Heart left ventricle (tissue), 16 donors: ENCODE measurements at regions not wholly inside any gene's neighbourhood (a gene's known extent, or its start where the extent isn't known, plus 50 kb on each side); places are given as distances from the start of the nearest gene placed in this dataset.

Experiments used
- ATAC-seq, 4 donors: fragments of 200-7000 bp; cut with Tn5 transposase; one replicate each; pipeline ENCODE4 v1.9.1; 2020 to 2022; ENCODE audit warnings: moderate library complexity in 4 of 4, mild to moderate bottlenecking in 3 of 4, moderate number of reproducible peaks in 1 of 4
- DNase-seq, 5 donors: peaks; one replicate each; pipeline ENCODE4 v3.0.0-alpha.2; 2020
- H3K27ac ChIP-seq, 12 donors: fragments of 200-600 bp; sonication (generic) in 4 of 12; one replicate each; pipeline versions ENCODE4 v1.5.0 to v1.8.0; 2016 to 2022; ENCODE audit warnings: mild to moderate bottlenecking in 2 of 12
- H3K27me3 ChIP-seq, 9 donors: fragments of 200-600 bp; sonication (generic) in 2 of 9; one replicate each; pipeline versions ENCODE4 v1.5.1 to v1.8.0; 2016 to 2022; ENCODE audit warnings: mild to moderate bottlenecking in 3 of 9
- H3K36me3 ChIP-seq, 9 donors: fragments of 200-600 bp; sonication (generic) in 2 of 9; one replicate each; pipeline versions ENCODE4 v1.5.0 to v1.8.0; 2018 to 2022; ENCODE audit warnings: mild to moderate bottlenecking in 2 of 9
- H3K4me1 ChIP-seq, 12 donors: fragments of 200-600 bp; sonication (generic) in 4 of 12; one replicate each; pipeline versions ENCODE4 v1.5.0 to v1.8.0; 2016 to 2022; ENCODE audit warnings: mild to moderate bottlenecking in 3 of 12
- H3K4me3 ChIP-seq, 12 donors: fragments of 200-600 bp; sonication (generic) in 4 of 12; one replicate each; pipeline versions ENCODE4 v1.5.0 to v1.8.0; 2017 to 2022; ENCODE audit warnings: mild to moderate bottlenecking in 9 of 12, moderate library complexity in 4 of 12
- H3K9me3 ChIP-seq, 12 donors: fragments of 200-600 bp; sonication (generic) in 4 of 12; one replicate each; pipeline versions ENCODE4 v1.5.0 to v1.8.0; 2016 to 2022; ENCODE audit warnings: mild to moderate bottlenecking in 1 of 12
- POLR2A ChIP-seq, 2 donors: fragments of 450-650 bp; IDR thresholded peaks; one replicate each; pipeline ENCODE4 v1.6.1; 2017; ENCODE audit warnings: antibody characterized with exemption in 2 of 2, mild to moderate bottlenecking in 2 of 2, moderate library complexity in 2 of 2
- WGBS, 4 donors: extraction: QIAGEN DNeasy Blood & Tissue Kit in 2 of 4; methylation state at CpG; one replicate each; pipeline versions ENCODE4 v1.1.5 to v1.1.7; 2013 to 2018; 5-methylcytosine and 5-hydroxymethylcytosine counted together
- intact Hi-C, 10 donors: fragments of 100-400 bp; cut with DNase I; formaldehyde crosslinking; loops; one replicate each; pipeline versions ENCODE4 v1.11.1 to v1.14.2; 2022
- TF ChIP-seq, protein P1 (sequence below), 12 donors: fragments of 200-600 bp; sonication (generic) in 4 of 12; IDR thresholded peaks; one replicate each; pipeline versions ENCODE4 v1.5.0 to v1.8.0; 2018 to 2022; ENCODE audit warnings: antibody characterized with exemption in 12 of 12, mild to moderate bottlenecking in 5 of 12
- donor health status: ischemic (EF 13 %, LVEDD 7.1; RV severe dilation, severe dysfunction).
- donor health status: healthy with polysubstance abuse.
- donor health status: DM: no; HTN: yes; CAD: no.
- donor health status: DM: no; HTN: no; CAD: no.
- donor health status: ischemic (EF 25% LVEDD 6.9; RV normal size, moderate dysfunction).
- donor health status: ischemic (EF 25% LVEDD 5.7; RV mildly dilated, moderate dysfunction).
- donor health status: healthy.
- donor health status: DM: yes; HTN: yes; CAD: no.
- donor health status: ischemic (EF 35%, LVEDD 5.7; RV mildly dilated, moderate dysfunction).
- donor health status: nonischemic (EF 11% LVEDD 7.7; RV severe dilation, severe dysfunction).
- donor health status: DM: yes; HTN: yes; CAD: no.
- donor health status: PGD.
- donor health status: ischemic (EF 29% LVEDD 5.4; RV normal size, mild dysfunction).
- donor health status: nonischemic (EF 23%, LVEDD 6.1; RV moderate dilation, normal function).

DNA sequence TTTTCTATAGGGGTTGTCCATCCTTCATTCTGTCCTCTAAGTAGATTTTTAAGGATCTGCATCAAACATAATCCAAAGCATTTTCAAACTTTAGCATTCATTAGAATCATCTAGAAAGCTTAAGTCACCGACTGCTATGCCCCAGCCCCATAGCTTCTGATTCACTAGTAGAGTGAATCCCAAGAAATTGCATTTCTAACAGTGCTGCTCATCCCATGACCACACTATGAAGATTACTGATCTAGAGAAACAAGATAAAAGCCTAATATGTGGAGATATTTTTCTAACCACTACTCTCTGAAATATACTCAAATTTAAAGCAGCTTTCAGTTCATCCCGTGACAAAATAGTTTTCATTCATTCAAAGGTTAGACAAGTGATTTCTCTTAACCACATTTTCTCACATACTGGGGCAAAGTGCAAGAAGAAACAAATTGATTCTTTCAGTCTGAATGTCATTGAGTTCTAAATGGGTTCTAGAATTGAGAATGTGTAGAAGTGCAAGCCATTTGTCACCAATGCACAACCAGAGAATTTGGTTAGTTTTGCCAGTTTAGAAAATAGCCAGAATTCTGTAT lies 286.9 kb upstream of the CD180 start:
- H3K27ac ChIP-seq = no peak overlapping the region
- H3K9me3 ChIP-seq = no peaks in the 10 kb centered on the region
- intact Hi-C loops = no loop called here

DNA sequence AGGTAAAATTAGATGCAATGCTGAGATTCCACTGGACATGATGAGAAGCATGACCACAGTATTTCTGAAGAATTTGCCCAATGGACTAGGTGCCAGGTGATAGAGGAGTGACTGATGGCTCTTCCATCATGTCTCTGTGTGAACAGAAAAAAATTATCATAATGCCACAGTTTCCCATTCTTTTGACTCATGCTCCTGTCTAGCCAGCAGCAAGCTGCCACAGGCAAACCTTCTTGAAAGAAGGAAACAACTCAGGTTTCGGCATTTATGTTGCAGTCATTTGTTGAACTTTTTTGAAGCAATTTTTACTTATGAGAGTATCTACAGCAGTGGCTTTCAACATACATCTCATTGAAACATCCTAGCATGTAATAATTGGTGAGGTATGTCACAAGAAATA lies 284.8 kb upstream of the CD180 start:
- no peaks in the 10 kb centered on the region for H3K36me3 ChIP-seq
- intact Hi-C loops = no loop called here
- 93 to 100% (median 96%) methylated on average over 1 of the region's 1 CpG for WGBS, 4 donors
- no peak for ATAC-seq
- no peak overlapping the region for H3K4me3 ChIP-seq
- H3K4me1 ChIP-seq = no peaks in the 10 kb centered on the region
- H3K27me3 ChIP-seq = peaks cover 0 to 2% (median 0%) of the 10 kb centered on the region in 9 donors
- TF ChIP-seq, protein P1, sequence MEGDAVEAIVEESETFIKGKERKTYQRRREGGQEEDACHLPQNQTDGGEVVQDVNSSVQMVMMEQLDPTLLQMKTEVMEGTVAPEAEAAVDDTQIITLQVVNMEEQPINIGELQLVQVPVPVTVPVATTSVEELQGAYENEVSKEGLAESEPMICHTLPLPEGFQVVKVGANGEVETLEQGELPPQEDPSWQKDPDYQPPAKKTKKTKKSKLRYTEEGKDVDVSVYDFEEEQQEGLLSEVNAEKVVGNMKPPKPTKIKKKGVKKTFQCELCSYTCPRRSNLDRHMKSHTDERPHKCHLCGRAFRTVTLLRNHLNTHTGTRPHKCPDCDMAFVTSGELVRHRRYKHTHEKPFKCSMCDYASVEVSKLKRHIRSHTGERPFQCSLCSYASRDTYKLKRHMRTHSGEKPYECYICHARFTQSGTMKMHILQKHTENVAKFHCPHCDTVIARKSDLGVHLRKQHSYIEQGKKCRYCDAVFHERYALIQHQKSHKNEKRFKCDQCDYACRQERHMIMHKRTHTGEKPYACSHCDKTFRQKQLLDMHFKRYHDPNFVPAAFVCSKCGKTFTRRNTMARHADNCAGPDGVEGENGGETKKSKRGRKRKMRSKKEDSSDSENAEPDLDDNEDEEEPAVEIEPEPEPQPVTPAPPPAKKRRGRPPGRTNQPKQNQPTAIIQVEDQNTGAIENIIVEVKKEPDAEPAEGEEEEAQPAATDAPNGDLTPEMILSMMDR (IDR thresholded peaks at IDR 0.05) = no peak
- no peak for TF ChIP-seq POLR2A (IDR thresholded peaks at IDR 0.05)
- no peak for DNase-seq
- no peaks in the 10 kb centered on the region for H3K9me3 ChIP-seq
- no peak overlapping the region for H3K27ac ChIP-seq

More for the DNA sequence above, 286.9 kb upstream of the CD180 start:
- ATAC-seq = no peak
- Histone ChIP-seq H3K27me3 (no peaks in the 10 kb centered on the region), H3K4me1 (no peaks in the 10 kb centered on the region), H3K36me3 (no peaks in the 10 kb centered on the region), H3K4me3 (no peak overlapping the region)
- 88 to 97% (median 93%) methylated on average over 2 of the region's 2 CpGs for WGBS, 4 donors
- DNase-seq = no peak
- TF ChIP-seq, protein P1 (IDR thresholded peaks at IDR 0.05) = no peak
- TF ChIP-seq POLR2A (IDR thresholded peaks at IDR 0.05) = no peak

DNA sequence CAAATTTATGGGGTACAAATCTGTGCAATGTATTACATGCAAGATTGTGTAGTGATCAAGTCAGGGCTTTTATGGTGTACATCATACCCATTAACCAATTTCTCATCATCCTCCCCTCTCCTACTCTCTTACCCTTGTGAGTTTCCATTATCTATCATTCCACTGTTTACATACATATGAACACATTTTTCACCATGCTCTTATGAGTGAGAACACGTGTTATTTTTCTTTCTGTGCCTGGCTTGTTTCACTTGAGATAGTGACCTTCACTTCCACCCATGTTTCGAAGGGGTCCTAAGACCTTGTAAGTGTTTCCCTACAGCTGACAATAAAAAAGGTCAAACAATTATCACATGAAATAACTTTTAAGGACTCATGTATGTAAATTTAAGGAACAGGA lies 281.7 kb upstream of the CD180 start:
- intact Hi-C loops = no loop called here
- no peak overlapping the region for H3K27ac ChIP-seq
- WGBS, 4 donors = 72 to 82% (median 76%) methylated on average over 2 of the region's 2 CpGs
- H3K27me3 ChIP-seq = peaks cover 0 to 2% (median 0%) of the 10 kb centered on the region in 9 donors
- H3K36me3 ChIP-seq = no peaks in the 10 kb centered on the region
- DNase-seq (no peak), ATAC-seq (no peak)
- H3K9me3 ChIP-seq = no peaks in the 10 kb centered on the region
- H3K4me3 ChIP-seq = no peak overlapping the region
- no peak for TF ChIP-seq POLR2A (IDR thresholded peaks at IDR 0.05)
- TF ChIP-seq, protein P1 (IDR thresholded peaks at IDR 0.05) = no peak
- no peaks in the 10 kb centered on the region for H3K4me1 ChIP-seq

DNA sequence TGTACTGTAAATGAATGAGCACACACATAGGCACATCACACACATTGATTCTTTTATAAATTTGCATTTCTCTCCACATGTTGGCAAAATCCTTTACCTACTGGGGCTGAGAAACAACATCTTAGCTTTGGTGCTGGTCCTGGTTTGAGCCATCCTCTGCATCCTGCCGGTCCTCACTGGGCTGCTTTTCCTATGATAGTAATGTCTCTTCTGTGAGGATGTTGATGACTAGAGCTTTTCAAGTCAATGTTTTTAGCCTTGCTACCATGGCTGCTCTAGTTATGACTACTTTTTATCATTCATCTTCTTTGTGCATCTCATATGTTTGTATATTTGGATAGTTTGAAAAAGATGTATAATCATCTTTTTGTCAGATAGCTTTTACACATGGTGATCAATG lies 280.4 kb upstream of the CD180 start:
- peaks cover 0 to 2% (median 0%) of the 10 kb centered on the region in 9 donors for H3K27me3 ChIP-seq
- H3K27ac ChIP-seq = no peak overlapping the region
- H3K36me3 ChIP-seq = no peaks in the 10 kb centered on the region
- H3K9me3 ChIP-seq = no peaks in the 10 kb centered on the region
- TF ChIP-seq, protein P1 (IDR thresholded peaks at IDR 0.05) = no peak
- no peak for TF ChIP-seq POLR2A (IDR thresholded peaks at IDR 0.05)
- intact Hi-C loops = no loop called here
- 95 to 100% (median 96%) methylated on average over 1 of the region's 1 CpG for WGBS, 4 donors
- ATAC-seq = no peak
- DNase-seq = no peak
- no peak overlapping the region for H3K4me3 ChIP-seq
- H3K4me1 ChIP-seq = no peaks in the 10 kb centered on the region
